Nephron (organoid): ENCODE measurements at regions not wholly inside any gene's neighbourhood (a gene's known extent, or its start where the extent isn't known, plus 50 kb on each side); places are given as distances from the start of the nearest gene placed in this dataset.

Experiments
- H3K27ac Mint-ChIP-seq, 3 experiments: 2 replicates each; pipeline ENCODE4 v1.8.0; 2020; ENCODE audit warnings: mixed read lengths in 3 of 3, mild to moderate bottlenecking in 2 of 3, moderate library complexity in 1 of 3
- H3K27me3 Mint-ChIP-seq: 2 replicates; pipeline ENCODE4 v1.8.0; 2021; ENCODE audit warnings: low read depth, mild to moderate bottlenecking, moderate library complexity, mixed read lengths
- H3K36me3 Mint-ChIP-seq: 2 replicates; pipeline ENCODE4 v1.8.0; 2020; ENCODE audit warnings: low read depth, mixed read lengths
- H3K4me1 Mint-ChIP-seq: 2 replicates; pipeline ENCODE4 v1.8.0; 2020; ENCODE audit warnings: mixed read lengths
- H3K4me3 Mint-ChIP-seq, 3 experiments: 2 replicates each; pipeline ENCODE4 v1.8.0; 2020; ENCODE audit warnings: mild to moderate bottlenecking in 3 of 3, mixed read lengths in 3 of 3, moderate library complexity in 2 of 3
- H3K9me3 Mint-ChIP-seq: 2 replicates; pipeline ENCODE4 v1.8.0; 2020; ENCODE audit warnings: mixed read lengths
- CTCF ChIP-seq, 3 experiments: fragments of 200-600 bp; sonication (generic); IDR thresholded peaks; one replicate each; pipeline ENCODE4 v1.5.0; 2021; ENCODE audit warnings: antibody characterized with exemption in 3 of 3; ENCODE audit not compliant: unreplicated experiment in 3 of 3

DNA sequence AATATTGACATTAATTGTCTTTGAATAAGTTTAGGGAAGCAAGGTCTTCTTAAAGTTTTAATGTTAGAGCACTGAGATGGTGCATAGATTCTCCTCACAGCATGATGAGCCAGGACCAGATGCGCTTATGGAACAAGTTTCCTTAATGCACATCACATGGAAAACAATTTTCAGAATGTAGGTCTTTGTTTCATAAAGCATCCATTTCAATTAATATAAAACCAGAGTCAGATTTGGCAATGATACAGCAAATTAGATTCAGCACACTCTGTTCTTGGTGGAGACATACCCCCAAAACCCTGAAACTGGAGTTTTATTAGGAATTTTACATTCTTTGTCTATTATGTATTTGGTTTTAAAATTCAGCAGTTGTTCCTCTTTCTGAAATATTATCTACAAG, 402.1 kb upstream of the SEMA6A start:
- Mint-ChIP-seq H3K36me3 (peaks cover 4% of the 10 kb centered on the region), H3K9me3 (peaks cover 15% of the 10 kb centered on the region), H3K4me3 (no peak overlapping the region), H3K27me3 (no peaks in the 10 kb centered on the region), H3K27ac (peak overlapping the region in 2 of 3 experiments; percentile 28 to 38), H3K4me1 (peaks cover 12% of the 10 kb centered on the region)
- no peak for TF ChIP-seq CTCF (IDR thresholded peaks at IDR 0.05; ENCODE audit: unreplicated experiment in 3 of 3)

- Mint-ChIP-seq H3K27me3 (peaks cover 9% of the 10 kb centered on the region), H3K4me1 (peaks cover 16% of the 10 kb centered on the region), H3K36me3 (peaks cover 4% of the 10 kb centered on the region), H3K27ac (no peak overlapping the region), H3K9me3 (peaks cover 32% of the 10 kb centered on the region), H3K4me3 (no peak overlapping the region)
- no peak for TF ChIP-seq CTCF (IDR thresholded peaks at IDR 0.05; ENCODE audit: unreplicated experiment in 3 of 3)
Observed at GRCh38 chr5:116971131-116971530, 396.5 kb upstream of the SEMA6A start.

- no peak for TF ChIP-seq CTCF (IDR thresholded peaks at IDR 0.05; ENCODE audit: unreplicated experiment in 3 of 3)
- peak overlapping the region in 1 of 3 experiments; percentile 35 for H3K27ac Mint-ChIP-seq
- H3K9me3 Mint-ChIP-seq: peaks cover 32% of the 10 kb centered on the region
- peaks cover 4% of the 10 kb centered on the region for H3K36me3 Mint-ChIP-seq
- no peak overlapping the region for H3K4me3 Mint-ChIP-seq
- H3K4me1 Mint-ChIP-seq: peaks cover 16% of the 10 kb centered on the region
- peaks cover 9% of the 10 kb centered on the region for H3K27me3 Mint-ChIP-seq
Observed at GRCh38 chr5:116970318-116970717, 395.7 kb upstream of the SEMA6A start.

DNA sequence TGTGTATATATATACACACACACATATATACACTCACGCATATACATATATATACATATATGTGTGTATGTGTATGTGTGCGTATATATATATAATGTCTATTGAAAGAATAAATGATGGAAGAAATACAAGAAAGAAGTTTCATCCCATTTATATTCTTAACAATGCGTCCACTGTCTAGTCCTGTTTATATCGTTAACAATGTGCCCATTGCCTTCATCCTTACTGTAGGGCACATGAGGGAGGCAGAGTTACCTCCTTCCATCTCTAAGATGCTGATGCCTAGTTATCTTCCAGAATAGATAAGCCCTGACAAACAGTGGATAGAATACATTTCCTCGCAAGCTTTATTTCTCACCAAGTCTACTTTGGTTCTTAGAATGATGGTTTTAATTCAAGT, 389.8 kb upstream of the SEMA6A start:
- H3K4me1 Mint-ChIP-seq: peaks cover 18% of the 10 kb centered on the region
- no peak overlapping the region for H3K27ac Mint-ChIP-seq
- no peaks in the 10 kb centered on the region for H3K36me3 Mint-ChIP-seq
- H3K27me3 Mint-ChIP-seq: peaks cover 9% of the 10 kb centered on the region
- no peak for TF ChIP-seq CTCF (IDR thresholded peaks at IDR 0.05; ENCODE audit: unreplicated experiment in 3 of 3)
- H3K4me3 Mint-ChIP-seq: no peak overlapping the region
- H3K9me3 Mint-ChIP-seq: peaks cover 17% of the 10 kb centered on the region

GRCh38 chr5:116961021-116961420, 386.4 kb upstream of the SEMA6A start:
- H3K27me3 Mint-ChIP-seq: no peaks in the 10 kb centered on the region
- no peaks in the 10 kb centered on the region for H3K36me3 Mint-ChIP-seq
- H3K27ac Mint-ChIP-seq: peak overlapping the region in 1 of 3 experiments; percentile 37
- no peak overlapping the region for H3K4me3 Mint-ChIP-seq
- H3K4me1 Mint-ChIP-seq: peaks cover 15% of the 10 kb centered on the region
- H3K9me3 Mint-ChIP-seq: no peaks in the 10 kb centered on the region
- TF ChIP-seq CTCF (IDR thresholded peaks at IDR 0.05; ENCODE audit: unreplicated experiment in 3 of 3): no peak

- no peaks in the 10 kb centered on the region for H3K27me3 Mint-ChIP-seq
- H3K4me1 Mint-ChIP-seq: peaks cover 15% of the 10 kb centered on the region
- TF ChIP-seq CTCF (IDR thresholded peaks at IDR 0.05; ENCODE audit: unreplicated experiment in 3 of 3): no peak
- no peaks in the 10 kb centered on the region for H3K9me3 Mint-ChIP-seq
- H3K4me3 Mint-ChIP-seq: no peak overlapping the region
- no peak overlapping the region for H3K27ac Mint-ChIP-seq
- H3K36me3 Mint-ChIP-seq: no peaks in the 10 kb centered on the region
Observed at GRCh38 chr5:116959843-116960242, 385.2 kb upstream of the SEMA6A start.
